Breast epithelium (tissue), 3 donors: ENCODE measurements at regions not wholly inside any gene's neighbourhood (a gene's known extent, or its start where the extent isn't known, plus 50 kb on each side); places are given as distances from the start of the nearest gene placed in this dataset.

Experiments
- CTCF ChIP-seq, 3 donors: fragments of 450-650 bp; IDR thresholded peaks; one replicate each; pipeline ENCODE4 v1.5.1; 2016 to 2017; ENCODE audit warnings: antibody characterized with exemption in 3 of 3, mild to moderate bottlenecking in 3 of 3, moderate library complexity in 3 of 3
- POLR2A ChIP-seq: fragments of 450-650 bp; IDR thresholded peaks from one replicate; pipeline ENCODE4 v1.6.1; 2016; ENCODE audit warnings: antibody characterized with exemption, mild to moderate bottlenecking, moderate library complexity
- POLR2AphosphoS5 ChIP-seq, 3 donors: sonication (generic); formaldehyde crosslinking; IDR thresholded peaks; one replicate each; pipeline ENCODE4 v1.6.1; 2017; ENCODE audit warnings: antibody characterized with exemption in 3 of 3

- no peak for TF ChIP-seq CTCF (IDR thresholded peaks at IDR 0.05)
- TF ChIP-seq POLR2A: no peak
- no peak for TF ChIP-seq POLR2AphosphoS5 (IDR thresholded peaks at IDR 0.05)
Observed at GRCh38 chr2:72032481-72033041, 115.1 kb downstream of the CYP26B1 start.
